Pancreas (tissue), 10 donors: ENCODE measurements at regions not wholly inside any gene's neighbourhood (a gene's known extent, or its start where the extent isn't known, plus 50 kb on each side); places are given as distances from the start of the nearest gene placed in this dataset.

Experiments used
- ATAC-seq, 4 donors: fragments of 200-7000 bp; cut with Tn5 transposase; one replicate each; pipeline versions ENCODE4 v1.8.0 to v1.9.1; 2020; ENCODE audit warnings: mild to moderate bottlenecking in 4 of 4, moderate library complexity in 4 of 4
- DNase-seq, 6 donors: peaks; one replicate each; pipeline ENCODE4 v3.0.0-alpha.2; 2020
- FAIRE-seq: peaks from 2 replicates; lab custom pipeline; 2012; peaks lifted over from hg19 to GRCh38; lab: Jason Lieb, UNC
- H3K27ac ChIP-seq, 4 donors: fragments of 200-600 bp; sonication (generic); 1 replicate in 3 of 4; 2 replicates in 1 of 4; pipeline versions ENCODE4 v1.5.0 to v1.8.0; 2020
- H3K27me3 ChIP-seq, 4 donors: fragments of 200-600 bp; one replicate each; pipeline ENCODE4 v1.8.0; 2021
- H3K36me3 ChIP-seq, 3 donors: fragments of 200-600 bp; sonication (generic) in 1 of 3; one replicate each; pipeline versions ENCODE4 v1.5.0 to v1.8.0; 2020 to 2021
- H3K4me1 ChIP-seq, 3 donors: fragments of 200-600 bp; one replicate each; pipeline ENCODE4 v1.8.0; 2021
- H3K4me3 ChIP-seq, 4 donors: fragments of 200-600 bp; sonication (generic) in 2 of 4; one replicate each; pipeline versions ENCODE4 v1.5.0 to v1.8.0; 2020 to 2021
- H3K9me3 ChIP-seq, 4 donors: fragments of 200-600 bp; one replicate each; pipeline ENCODE4 v1.8.0; 2021
- CTCF ChIP-seq, 4 donors: fragments of 200-600 bp; sonication (generic) in 3 of 4; IDR thresholded peaks; one replicate each; pipeline versions ENCODE4 v1.5.0 to v1.8.0; 2021; ENCODE audit warnings: antibody characterized with exemption in 4 of 4
- WGBS, 2 donors: extraction: QIAGEN DNeasy Blood & Tissue Kit; methylation state at CpG; one replicate each; pipeline ENCODE4 v1.1.7; 2013; 5-methylcytosine and 5-hydroxymethylcytosine counted together
- intact Hi-C, 3 donors: fragments of 100-400 bp; cut with DNase I; formaldehyde crosslinking; loops; one replicate each; pipeline versions ENCODE4 v1.11.1 to v1.14.2; 2022
- donor health status: healthy with polysubstance abuse.
- donor health status: DM: no; HTN: no; CAD: no; lungs with moderate emphysema.
- donor health status: DM: no; HTN: no; CAD: no.
- donor health status: control.
- donor health status: control.
- donor health status: Bipolar disorder and iron deficiency.
- donor health status: DM: yes; HTN: yes; CAD: no.
- donor health status: DM: no; HTN: no; CAD: no.
- donor health status: DM: no; HTN: no; CAD: no.
- donor health status: DM: yes; HTN: yes; CAD: no.

DNA sequence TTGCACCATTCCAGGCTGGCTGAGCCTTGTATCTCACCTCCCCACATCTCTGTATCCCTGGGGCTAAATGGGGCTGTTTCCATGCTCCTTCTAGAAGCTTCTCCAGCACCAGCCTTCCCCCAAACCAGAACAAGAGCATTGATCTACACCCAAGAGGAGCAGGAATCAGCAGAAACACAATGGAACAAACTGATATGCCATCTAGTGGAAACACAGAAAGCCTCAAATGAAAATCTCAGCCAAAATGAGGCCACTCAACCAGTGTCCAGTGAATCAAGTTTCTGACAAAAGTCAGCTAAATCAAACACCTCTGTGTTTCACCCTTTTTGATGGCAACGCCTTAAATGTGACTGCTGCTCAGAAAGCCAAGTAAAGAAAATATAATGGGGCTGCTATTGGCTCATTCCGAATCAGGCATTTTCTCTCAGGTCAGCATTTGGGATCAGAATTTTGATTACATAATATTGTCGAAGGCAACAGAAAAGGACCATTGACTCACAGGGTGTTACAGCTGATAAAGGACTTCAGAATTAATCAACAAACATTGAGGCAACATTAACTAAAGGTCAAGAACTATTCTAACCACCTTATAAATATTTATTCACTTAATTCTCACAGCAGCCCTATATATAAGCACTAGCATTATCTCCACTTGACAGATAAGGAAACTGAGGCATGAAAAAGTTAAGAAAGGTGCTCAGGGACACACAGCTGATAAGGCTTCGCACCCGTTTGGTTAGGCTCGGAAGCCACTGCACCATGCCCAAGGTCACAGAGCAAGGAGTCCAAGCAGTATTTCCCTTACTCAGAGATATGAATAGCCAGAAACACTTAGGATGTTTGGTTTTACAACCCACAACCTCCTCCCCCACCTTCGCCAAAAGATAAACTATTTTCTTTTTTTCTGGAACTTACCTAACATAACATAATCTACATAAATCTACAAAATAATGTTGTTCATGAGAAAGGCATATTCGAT is 85.8 kb upstream of the KCNJ15 start:
- Histone ChIP-seq H3K27me3 (no peaks in the 10 kb centered on the region), H3K4me3 (no peak overlapping the region), H3K36me3 (no peaks in the 10 kb centered on the region), H3K27ac (peak overlapping the region in 2 of 4 donors; percentile 28 to 31), H3K4me1 (peaks cover 9 to 11% (median 10%) of the 10 kb centered on the region in 3 donors), H3K9me3 (no peaks in the 10 kb centered on the region)
- intact Hi-C loops: no loop called here
- no peak for DNase-seq
- ATAC-seq: peak; percentile 56 to 69 (median 64)
- no peak for TF ChIP-seq CTCF (IDR thresholded peaks at IDR 0.05)
- 22% methylated on average over 8 of the region's 8 CpGs for WGBS, 2 donors
- FAIRE-seq: no peak

- WGBS, 2 donors: 50 to 57% methylated on average over 12 of the region's 12 CpGs
- ATAC-seq (peak; percentile 59 to 81 (median 77)), FAIRE-seq (no peak), DNase-seq (peak in 3 of 6 donors; percentile 15 to 30 (median 27))
- H3K27ac ChIP-seq: peak overlapping the region in 2 of 4 donors; percentile 28 to 31
- H3K9me3 ChIP-seq: no peaks in the 10 kb centered on the region
- no peak for TF ChIP-seq CTCF (IDR thresholded peaks at IDR 0.05)
- no peaks in the 10 kb centered on the region for H3K27me3 ChIP-seq
- H3K4me3 ChIP-seq: no peak overlapping the region
- no peaks in the 10 kb centered on the region for H3K36me3 ChIP-seq
- intact Hi-C loops: no loop called here
- peaks cover 9 to 11% (median 10%) of the 10 kb centered on the region in 3 donors for H3K4me1 ChIP-seq
Measured at GRCh38 chr21:38171723-38172344, 85.0 kb upstream of the KCNJ15 start.

- intact Hi-C loops: no loop called here
- no peak for TF ChIP-seq CTCF (IDR thresholded peaks at IDR 0.05)
- no peak for FAIRE-seq
- WGBS, 2 donors: 87 to 93% methylated on average over 3 of the region's 3 CpGs
- Histone ChIP-seq H3K4me3 (no peak overlapping the region), H3K36me3 (no peaks in the 10 kb centered on the region), H3K4me1 (peaks cover 9 to 11% (median 10%) of the 10 kb centered on the region in 3 donors), H3K9me3 (no peaks in the 10 kb centered on the region), H3K27me3 (no peaks in the 10 kb centered on the region), H3K27ac (no peak overlapping the region)
- DNase-seq: no peak
- no peak for ATAC-seq
Measured at GRCh38 chr21:38173276-38174035, 83.3 kb upstream of the KCNJ15 start.

DNA sequence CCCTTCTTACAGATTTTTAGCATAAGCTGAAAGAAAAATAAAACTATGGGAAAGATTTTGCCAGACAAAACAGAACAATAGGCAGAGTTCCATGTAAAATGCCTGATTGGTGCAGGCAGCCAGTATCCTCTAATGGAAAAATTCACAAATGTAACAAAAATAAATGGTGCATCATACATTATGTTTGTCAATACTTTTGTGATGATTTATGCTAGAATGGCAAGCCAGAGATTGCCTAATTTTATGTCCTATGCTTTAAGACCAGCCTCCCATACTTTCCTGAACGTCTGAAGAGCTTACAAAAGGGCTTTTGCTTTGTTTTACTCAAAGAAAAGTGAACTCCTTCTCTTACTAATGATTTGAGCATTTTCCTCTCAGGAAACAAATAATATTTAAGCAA is 81.5 kb upstream of the KCNJ15 start:
- DNase-seq (no peak), ATAC-seq (no peak), FAIRE-seq (no peak)
- 51 to 52% methylated on average over 1 of the region's 1 CpG for WGBS, 2 donors
- no peak for TF ChIP-seq CTCF (IDR thresholded peaks at IDR 0.05)
- no peak overlapping the region for H3K27ac ChIP-seq
- H3K9me3 ChIP-seq: no peaks in the 10 kb centered on the region
- no peaks in the 10 kb centered on the region for H3K27me3 ChIP-seq
- H3K36me3 ChIP-seq: no peaks in the 10 kb centered on the region
- H3K4me3 ChIP-seq: no peak overlapping the region
- intact Hi-C loops: no loop called here
- peaks cover 9 to 11% (median 10%) of the 10 kb centered on the region in 3 donors for H3K4me1 ChIP-seq
